Common myeloid progenitor, CD34-positive (primary cell): ENCODE measurements at regions not wholly inside any gene's neighbourhood (a gene's known extent, or its start where the extent isn't known, plus 50 kb on each side); places are given as distances from the start of the nearest gene placed in this dataset.

Experiments
- CTCF ChIA-PET: fragments of 350-600 bp; sonication (Branson Sonifier 250); formaldehyde crosslinking; loops from one replicate; lab custom pipeline; 2021; ENCODE audit warnings: antibody characterized with exemption; lab: Charles Lee
- POLR2A ChIA-PET: fragments of 350-600 bp; sonication (Branson Sonifier 250); formaldehyde crosslinking; loops from one replicate; lab custom pipeline; 2021; ENCODE audit warnings: antibody characterized with exemption; lab: Charles Lee
- DNase-seq, 3 donors: peaks; one replicate each; pipeline versions ENCODE4 v3.0.0 to v3.0.0-alpha.2; 2013
- H3K27ac ChIP-seq, 2 experiments: 1 replicate in 1 of 2; 2 replicates in 1 of 2; pipeline ENCODE4 v1.7.0; 2013; ENCODE audit warnings: inconsistent platforms in 2 of 2, low read length in 2 of 2, mild to moderate bottlenecking in 2 of 2, low read depth in 1 of 2, moderate library complexity in 1 of 2; ENCODE audit not compliant: severe bottlenecking in 2 of 2, insufficient read depth in 1 of 2, poor library complexity in 1 of 2
- H3K27me3 ChIP-seq, 5 experiments: replicated peaks in 2 of 5; 1 replicate in 3 of 5; 2 replicates in 2 of 5; pipeline versions ENCODE4 v1.6.1 to v1.7.0; 2013; ENCODE audit warnings: low read length in 4 of 5, mild to moderate bottlenecking in 2 of 5, moderate library complexity in 2 of 5, inconsistent platforms in 1 of 5; ENCODE audit not compliant: insufficient read depth in 5 of 5, control insufficient read depth in 4 of 5
- H3K36me3 ChIP-seq, 4 experiments: 1 replicate in 2 of 4; 2 replicates in 2 of 4; pipeline versions ENCODE4 v1.6.1 to v1.7.0; 2013; ENCODE audit warnings: low read length in 3 of 4, control low read depth in 1 of 4, mild to moderate bottlenecking in 1 of 4; ENCODE audit not compliant: control insufficient read depth in 4 of 4, insufficient read depth in 4 of 4
- H3K4me1 ChIP-seq, 4 experiments: 1 replicate in 3 of 4; 2 replicates in 1 of 4; pipeline versions ENCODE4 v1.6.1 to v1.7.1; 2013; ENCODE audit warnings: low read length in 3 of 4, mild to moderate bottlenecking in 3 of 4, control low read depth in 1 of 4, inconsistent platforms in 1 of 4, moderate library complexity in 1 of 4; ENCODE audit not compliant: control insufficient read depth in 4 of 4, insufficient read depth in 4 of 4; ENCODE audit errors: control extremely low read depth in 1 of 4
- H3K4me3 ChIP-seq, 7 experiments: 1 replicate in 4 of 7; 2 replicates in 3 of 7; pipeline versions ENCODE4 v1.5.1 to v1.7.0; 2013; ENCODE audit warnings: mild to moderate bottlenecking in 7 of 7, low read length in 6 of 7, moderate library complexity in 6 of 7, inconsistent platforms in 2 of 7, low read depth in 2 of 7, control low read depth in 1 of 7; ENCODE audit not compliant: insufficient read depth in 4 of 7, control insufficient read depth in 1 of 7; ENCODE audit errors: extremely low read depth in 1 of 7
- H3K9me3 ChIP-seq, 5 experiments: 1 replicate in 4 of 5; 2 replicates in 1 of 5; pipeline versions ENCODE4 v1.6.1 to v1.7.1; 2013; ENCODE audit warnings: low read length in 4 of 5, mild to moderate bottlenecking in 2 of 5, inconsistent platforms in 1 of 5, low read depth in 1 of 5, moderate library complexity in 1 of 5; ENCODE audit not compliant: control insufficient read depth in 4 of 5, insufficient read depth in 2 of 5; ENCODE audit errors: control extremely low read depth in 1 of 5
- WGBS: methylation state at CpG from one replicate; pipeline ENCODE4 v1.1.5; 2013; ENCODE audit not compliant: insufficient coverage; 5-methylcytosine and 5-hydroxymethylcytosine counted together

- ChIA-PET CTCF (no interaction called here), POLR2A (no interaction called here)
- Histone ChIP-seq H3K27me3 (no peaks in the 10 kb centered on the region), H3K4me1 (no peaks in the 10 kb centered on the region), H3K36me3 (no peaks in the 10 kb centered on the region), H3K4me3 (no peak overlapping the region), H3K9me3 (peaks cover 0 to 3% (median 0%) of the 10 kb centered on the region in 5 experiments), H3K27ac (no peak overlapping the region)
- 60% methylated on average over 2 of the region's 7 CpGs for WGBS
- no peak for DNase-seq
Measured at GRCh38 chr3:68631850-68632545, 300.3 kb downstream of the TAFA4 start.

- CTCF ChIA-PET: no interaction called here
- WGBS: 100% methylated on average over 1 of the region's 6 CpGs
- H3K4me1 ChIP-seq: no peaks in the 10 kb centered on the region
- no peaks in the 10 kb centered on the region for H3K27me3 ChIP-seq
- DNase-seq: no peak
- no peaks in the 10 kb centered on the region for H3K36me3 ChIP-seq
- POLR2A ChIA-PET: no interaction called here
- H3K9me3 ChIP-seq: no peaks in the 10 kb centered on the region
- no peak overlapping the region for H3K27ac ChIP-seq
- no peak overlapping the region for H3K4me3 ChIP-seq
Measured at GRCh38 chr3:68620211-68620610, 312.1 kb downstream of the TAFA4 start.

GRCh38 chr3:68614087-68614486 lies 318.3 kb downstream of the TAFA4 start:
- Histone ChIP-seq H3K4me1 (no peaks in the 10 kb centered on the region), H3K36me3 (no peaks in the 10 kb centered on the region), H3K27me3 (no peaks in the 10 kb centered on the region), H3K9me3 (peaks cover 0 to 5% (median 0%) of the 10 kb centered on the region in 5 experiments), H3K4me3 (no peak overlapping the region), H3K27ac (no peak overlapping the region)
- POLR2A ChIA-PET: no interaction called here
- 88% methylated on average over 3 of the region's 6 CpGs for WGBS
- no peak for DNase-seq
- CTCF ChIA-PET: no interaction called here

- no peak overlapping the region for H3K27ac ChIP-seq
- no peaks in the 10 kb centered on the region for H3K9me3 ChIP-seq
- DNase-seq: no peak
- CTCF ChIA-PET: no interaction called here
- POLR2A ChIA-PET: no interaction called here
- no peaks in the 10 kb centered on the region for H3K36me3 ChIP-seq
- H3K27me3 ChIP-seq: no peaks in the 10 kb centered on the region
- no peaks in the 10 kb centered on the region for H3K4me1 ChIP-seq
- no peak overlapping the region for H3K4me3 ChIP-seq
- whole genome bisulfite sequencing: 83% methylated on average over 1 of the region's 2 CpGs
Measured at GRCh38 chr3:68571321-68571720, 361.0 kb downstream of the TAFA4 start.

- H3K36me3 ChIP-seq: no peaks in the 10 kb centered on the region
- ChIA-PET CTCF (interaction anchor here (0.6 kb wide), 1 partner anchor 344 kb away, joined by 3 read pairs; no protein-coding TSS in a partner anchor), POLR2A (no interaction called here)
- H3K4me3 ChIP-seq: no peak overlapping the region
- no peak overlapping the region for H3K27ac ChIP-seq
- no peaks in the 10 kb centered on the region for H3K4me1 ChIP-seq
- H3K9me3 ChIP-seq: no peaks in the 10 kb centered on the region
- peaks cover 0 to 2% (median 0%) of the 10 kb centered on the region in 5 experiments for H3K27me3 ChIP-seq
- DNase-seq: no peak
- 93% methylated on average over 2 of the region's 2 CpGs for WGBS
Measured at GRCh38 chr3:68560728-68561127, 371.6 kb downstream of the TAFA4 start.

GRCh38 chr3:68535782-68536181 lies 396.6 kb downstream of the TAFA4 start:
- ChIA-PET CTCF (no interaction called here), POLR2A (no interaction called here)

GRCh38 chr3:68523330-68523729 lies 409.0 kb downstream of the TAFA4 start:
- POLR2A ChIA-PET: no interaction called here
- Histone ChIP-seq H3K36me3 (no peaks in the 10 kb centered on the region), H3K4me3 (no peak overlapping the region), H3K9me3 (no peaks in the 10 kb centered on the region), H3K4me1 (no peaks in the 10 kb centered on the region), H3K27me3 (no peaks in the 10 kb centered on the region), H3K27ac (no peak overlapping the region)
- DNase-seq: no peak
- CTCF ChIA-PET: no interaction called here

More at GRCh38 chr3:68535782-68536181, 396.6 kb downstream of the TAFA4 start:
- H3K27me3 ChIP-seq: no peaks in the 10 kb centered on the region
- no peak for DNase-seq
- H3K9me3 ChIP-seq: no peaks in the 10 kb centered on the region
- H3K27ac ChIP-seq: no peak overlapping the region
- H3K36me3 ChIP-seq: no peaks in the 10 kb centered on the region
- H3K4me3 ChIP-seq: no peak overlapping the region
- H3K4me1 ChIP-seq: no peaks in the 10 kb centered on the region
